GM23338 (cell line): ENCODE measurements at regions not wholly inside any gene's neighbourhood (a gene's known extent, or its start where the extent isn't known, plus 50 kb on each side); places are given as distances from the start of the nearest gene placed in this dataset.

Source experiments
- ATAC-seq: fragments of 200-7000 bp; cut with Tn5 transposase; 3 replicates; pipeline ENCODE4 v1.9.1; 2020
- DNase-seq: peaks from one replicate; pipeline ENCODE4 v3.0.0-alpha.2; 2015; ENCODE audit warnings: low spot score
- H2AFZ ChIP-seq: fragments of 200-600 bp; sonication (generic); 2 replicates; pipeline ENCODE4 v1.8.0; 2016; ENCODE audit warnings: antibody characterized with exemption, mild to moderate bottlenecking, moderate library complexity
- H3F3A ChIP-seq: fragments of 200-600 bp; sonication (generic); replicated peaks from 2 replicates; pipeline ENCODE4 v1.8.0; 2017; ENCODE audit warnings: antibody characterized with exemption, mixed run types, low read depth
- H3K27ac ChIP-seq: fragments of 200-600 bp; sonication (generic); 2 replicates; pipeline ENCODE4 v1.6.1; 2016; ENCODE audit warnings: low read depth
- H3K27me3 ChIP-seq: fragments of 200-600 bp; sonication (generic); 2 replicates; pipeline ENCODE4 v1.8.0; 2016; ENCODE audit warnings: mild to moderate bottlenecking, mixed run types, moderate library complexity; ENCODE audit not compliant: insufficient read depth
- H3K36me3 ChIP-seq: fragments of 200-600 bp; sonication (generic); 2 replicates; pipeline ENCODE4 v1.8.0; 2016; ENCODE audit warnings: mild to moderate bottlenecking; ENCODE audit not compliant: insufficient read depth
- H3K4me1 ChIP-seq: fragments of 200-600 bp; sonication (generic); 2 replicates; pipeline ENCODE4 v1.8.0; 2016; ENCODE audit warnings: mild to moderate bottlenecking, moderate library complexity; ENCODE audit not compliant: insufficient read depth
- H3K4me2 ChIP-seq: fragments of 200-600 bp; sonication (generic); 2 replicates; pipeline ENCODE4 v1.7.1; 2017; ENCODE audit warnings: mixed run types
- H3K4me3 ChIP-seq: fragments of 200-600 bp; sonication (generic); 2 replicates; pipeline ENCODE4 v1.6.1; 2016; ENCODE audit warnings: mixed run types
- H3K79me2 ChIP-seq: fragments of 200-600 bp; sonication (generic); replicated peaks from 2 replicates; pipeline ENCODE4 v1.8.0; 2017; ENCODE audit warnings: mild to moderate bottlenecking; ENCODE audit not compliant: insufficient read depth
- H3K9me2 ChIP-seq: fragments of 200-600 bp; sonication (generic); 2 replicates; pipeline ENCODE4 v1.8.0; 2017; ENCODE audit not compliant: insufficient read depth
- H4K20me1 ChIP-seq: fragments of 200-600 bp; sonication (generic); replicated peaks from 2 replicates; pipeline ENCODE4 v1.8.0; 2017; ENCODE audit warnings: mild to moderate bottlenecking; ENCODE audit not compliant: insufficient read depth
- H3K27ac Mint-ChIP-seq: 2 replicates; pipeline ENCODE4 v1.8.0; 2020; ENCODE audit warnings: inconsistent platforms, mild to moderate bottlenecking, moderate library complexity, mixed read lengths
- H3K27me3 Mint-ChIP-seq: 3 replicates; pipeline ENCODE4 v1.8.0; 2022; ENCODE audit warnings: low read depth, mild to moderate bottlenecking, moderate library complexity, mixed read lengths, inconsistent platforms; ENCODE audit not compliant: insufficient read depth, poor library complexity
- H3K36me3 Mint-ChIP-seq: 3 replicates; pipeline ENCODE4 v1.8.0; 2021; ENCODE audit warnings: low read depth, mild to moderate bottlenecking, inconsistent platforms, moderate library complexity, mixed read lengths
- H3K4me1 Mint-ChIP-seq: 3 replicates; pipeline ENCODE4 v1.8.0; 2020; ENCODE audit warnings: mild to moderate bottlenecking, inconsistent platforms, mixed read lengths
- H3K4me3 Mint-ChIP-seq: 3 replicates; pipeline ENCODE4 v1.8.0; 2021; ENCODE audit warnings: moderate library complexity, mild to moderate bottlenecking, inconsistent platforms, mixed read lengths
- H3K9me3 Mint-ChIP-seq: 3 replicates; pipeline ENCODE4 v1.8.0; 2020; ENCODE audit warnings: moderate library complexity, mild to moderate bottlenecking, inconsistent platforms, mixed read lengths
- ETS1 ChIP-seq: IDR thresholded peaks from 2 replicates; pipeline ENCODE4 v1.6.1; 2016; ENCODE audit warnings: antibody characterized with exemption
- EZH2 ChIP-seq: fragments of 200-600 bp; sonication (generic); IDR thresholded peaks from one replicate; pipeline ENCODE4 v1.8.0; 2017; ENCODE audit warnings: antibody characterized with exemption, mild to moderate bottlenecking, low read depth; ENCODE audit not compliant: unreplicated experiment
- EZH2phosphoT487 ChIP-seq: fragments of 200-600 bp; sonication (generic); IDR thresholded peaks from one replicate; pipeline ENCODE4 v1.8.1; 2018; ENCODE audit warnings: antibody characterized with exemption; ENCODE audit not compliant: unreplicated experiment
- JUNB ChIP-seq: IDR thresholded peaks from one replicate; pipeline ENCODE4 v1.6.1; 2016; ENCODE audit warnings: antibody characterized with exemption; ENCODE audit not compliant: unreplicated experiment
- NANOG ChIP-seq: IDR thresholded peaks from 2 replicates; pipeline ENCODE4 v1.6.1; 2016; ENCODE audit warnings: antibody characterized with exemption, borderline replicate concordance
- REST ChIP-seq: IDR thresholded peaks from one replicate; pipeline ENCODE4 v1.6.1; 2018; ENCODE audit warnings: antibody characterized with exemption; ENCODE audit not compliant: unreplicated experiment
- ZNF331 ChIP-seq: fragments of 250-450 bp; sonication (Bioruptor Pico); IDR thresholded peaks from 2 replicates; pipeline ENCODE4 v1.5.0; 2020; ENCODE audit warnings: low read depth, mild to moderate bottlenecking, moderate library complexity
- TF ChIP-seq, protein P1 (sequence below): fragments of 250-450 bp; sonication (Bioruptor Pico); IDR thresholded peaks from 2 replicates; pipeline ENCODE4 v1.5.0; 2020; ENCODE audit warnings: mild to moderate bottlenecking, moderate library complexity

- no peak for TF ChIP-seq REST
- TF ChIP-seq ETS1 = no peak
- no peak for TF ChIP-seq JUNB
- no peak for TF ChIP-seq NANOG
- no peak for TF ChIP-seq ZNF331 (CRISPR knock-in tag)
Observed at GRCh38 chr1:219670426-219671149, 57.7 kb upstream of the ZC3H11B start (continued).

DNA sequence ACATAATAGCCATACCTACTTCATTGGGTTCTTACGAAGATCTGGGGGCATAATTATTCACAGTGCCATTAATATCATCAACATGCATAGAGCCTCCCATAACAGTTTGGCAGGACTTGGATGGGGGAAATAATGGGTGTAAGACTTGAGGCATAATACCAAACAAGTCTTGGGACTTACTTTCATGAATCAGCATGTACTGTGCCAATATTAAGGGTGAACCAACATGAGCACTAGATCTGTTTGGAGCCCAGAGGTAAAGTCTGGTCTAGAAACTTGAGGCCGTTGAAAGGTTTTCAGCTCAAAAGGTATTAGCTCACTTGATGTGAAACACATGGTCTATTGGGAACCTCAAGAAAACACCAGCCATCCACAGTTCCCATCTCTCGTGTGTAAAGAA, 56.7 kb upstream of the ZC3H11B start:
- Histone ChIP-seq H3K4me3 (no peak overlapping the region), H3F3A (no peaks in the 10 kb centered on the region), H3K27me3 (no peaks in the 10 kb centered on the region), H3K4me2 (no peak overlapping the region), H3K79me2 (no peaks in the 10 kb centered on the region), H3K4me1 (no peaks in the 10 kb centered on the region), H3K36me3 (no peaks in the 10 kb centered on the region), H2AFZ (no peak overlapping the region), H3K9me2 (0 out of 2 replicates have a peak, but pooled peaks cover 3% of the 10 kb centered on the region), H3K27ac (no peak overlapping the region), H4K20me1 (no peaks in the 10 kb centered on the region)
- Mint-ChIP-seq H3K4me3 (no peak overlapping the region), H3K4me1 (no peaks in the 10 kb centered on the region), H3K27ac (no peak overlapping the region), H3K27me3 (peaks cover 2% of the 10 kb centered on the region), H3K9me3 (no peaks in the 10 kb centered on the region), H3K36me3 (no peaks in the 10 kb centered on the region)
- DNase-seq = no peak
- no peak for ATAC-seq
- TF ChIP-seq, protein P1, sequence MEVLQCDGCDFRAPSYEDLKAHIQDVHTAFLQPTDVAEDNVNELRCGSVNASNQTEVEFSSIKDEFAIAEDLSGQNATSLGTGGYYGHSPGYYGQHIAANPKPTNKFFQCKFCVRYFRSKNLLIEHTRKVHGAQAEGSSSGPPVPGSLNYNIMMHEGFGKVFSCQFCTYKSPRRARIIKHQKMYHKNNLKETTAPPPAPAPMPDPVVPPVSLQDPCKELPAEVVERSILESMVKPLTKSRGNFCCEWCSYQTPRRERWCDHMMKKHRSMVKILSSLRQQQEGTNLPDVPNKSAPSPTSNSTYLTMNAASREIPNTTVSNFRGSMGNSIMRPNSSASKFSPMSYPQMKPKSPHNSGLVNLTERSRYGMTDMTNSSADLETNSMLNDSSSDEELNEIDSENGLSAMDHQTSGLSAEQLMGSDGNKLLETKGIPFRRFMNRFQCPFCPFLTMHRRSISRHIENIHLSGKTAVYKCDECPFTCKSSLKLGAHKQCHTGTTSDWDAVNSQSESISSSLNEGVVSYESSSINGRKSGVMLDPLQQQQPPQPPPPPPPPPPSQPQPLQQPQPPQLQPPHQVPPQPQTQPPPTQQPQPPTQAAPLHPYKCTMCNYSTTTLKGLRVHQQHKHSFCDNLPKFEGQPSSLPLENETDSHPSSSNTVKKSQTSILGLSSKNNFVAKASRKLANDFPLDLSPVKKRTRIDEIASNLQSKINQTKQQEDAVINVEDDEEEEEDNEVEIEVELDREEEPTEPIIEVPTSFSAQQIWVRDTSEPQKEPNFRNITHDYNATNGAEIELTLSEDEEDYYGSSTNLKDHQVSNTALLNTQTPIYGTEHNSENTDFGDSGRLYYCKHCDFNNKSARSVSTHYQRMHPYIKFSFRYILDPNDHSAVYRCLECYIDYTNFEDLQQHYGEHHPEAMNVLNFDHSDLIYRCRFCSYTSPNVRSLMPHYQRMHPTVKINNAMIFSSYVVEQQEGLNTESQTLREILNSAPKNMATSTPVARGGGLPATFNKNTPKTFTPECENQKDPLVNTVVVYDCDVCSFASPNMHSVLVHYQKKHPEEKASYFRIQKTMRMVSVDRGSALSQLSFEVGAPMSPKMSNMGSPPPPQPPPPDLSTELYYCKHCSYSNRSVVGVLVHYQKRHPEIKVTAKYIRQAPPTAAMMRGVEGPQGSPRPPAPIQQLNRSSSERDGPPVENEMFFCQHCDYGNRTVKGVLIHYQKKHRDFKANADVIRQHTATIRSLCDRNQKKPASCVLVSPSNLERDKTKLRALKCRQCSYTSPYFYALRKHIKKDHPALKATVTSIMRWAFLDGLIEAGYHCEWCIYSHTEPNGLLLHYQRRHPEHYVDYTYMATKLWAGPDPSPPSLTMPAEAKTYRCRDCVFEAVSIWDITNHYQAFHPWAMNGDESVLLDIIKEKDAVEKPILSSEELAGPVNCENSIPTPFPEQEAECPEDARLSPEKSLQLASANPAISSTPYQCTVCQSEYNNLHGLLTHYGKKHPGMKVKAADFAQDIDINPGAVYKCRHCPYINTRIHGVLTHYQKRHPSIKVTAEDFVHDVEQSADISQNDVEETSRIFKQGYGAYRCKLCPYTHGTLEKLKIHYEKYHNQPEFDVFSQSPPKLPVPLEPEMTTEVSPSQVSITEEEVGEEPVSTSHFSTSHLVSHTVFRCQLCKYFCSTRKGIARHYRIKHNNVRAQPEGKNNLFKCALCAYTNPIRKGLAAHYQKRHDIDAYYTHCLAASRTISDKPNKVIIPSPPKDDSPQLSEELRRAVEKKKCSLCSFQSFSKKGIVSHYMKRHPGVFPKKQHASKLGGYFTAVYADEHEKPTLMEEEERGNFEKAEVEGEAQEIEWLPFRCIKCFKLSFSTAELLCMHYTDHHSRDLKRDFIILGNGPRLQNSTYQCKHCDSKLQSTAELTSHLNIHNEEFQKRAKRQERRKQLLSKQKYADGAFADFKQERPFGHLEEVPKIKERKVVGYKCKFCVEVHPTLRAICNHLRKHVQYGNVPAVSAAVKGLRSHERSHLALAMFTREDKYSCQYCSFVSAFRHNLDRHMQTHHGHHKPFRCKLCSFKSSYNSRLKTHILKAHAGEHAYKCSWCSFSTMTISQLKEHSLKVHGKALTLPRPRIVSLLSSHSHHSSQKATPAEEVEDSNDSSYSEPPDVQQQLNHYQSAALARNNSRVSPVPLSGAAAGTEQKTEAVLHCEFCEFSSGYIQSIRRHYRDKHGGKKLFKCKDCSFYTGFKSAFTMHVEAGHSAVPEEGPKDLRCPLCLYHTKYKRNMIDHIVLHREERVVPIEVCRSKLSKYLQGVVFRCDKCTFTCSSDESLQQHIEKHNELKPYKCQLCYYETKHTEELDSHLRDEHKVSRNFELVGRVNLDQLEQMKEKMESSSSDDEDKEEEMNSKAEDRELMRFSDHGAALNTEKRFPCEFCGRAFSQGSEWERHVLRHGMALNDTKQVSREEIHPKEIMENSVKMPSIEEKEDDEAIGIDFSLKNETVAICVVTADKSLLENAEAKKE (CRISPR knock-in tag) = no peak
- TF ChIP-seq ETS1 (no peak), EZH2phosphoT487 (no peak), EZH2 (no peak)
